C4-2B (cell line): ENCODE measurements at regions not wholly inside any gene's neighbourhood (a gene's known extent, or its start where the extent isn't known, plus 50 kb on each side); places are given as distances from the start of the nearest gene placed in this dataset.

ENCODE experiments used
- ZFX ChIP-seq: fragments of 450-650 bp; IDR thresholded peaks from 2 replicates; pipeline ENCODE4 v1.6.1; 2017
- TF ChIP-seq, protein P1 (sequence below): fragments of 450-650 bp; conservative IDR thresholded peaks from 2 replicates; pipeline ENCODE4 v1.5.1; 2017; ENCODE audit warnings: mild to moderate bottlenecking

DNA sequence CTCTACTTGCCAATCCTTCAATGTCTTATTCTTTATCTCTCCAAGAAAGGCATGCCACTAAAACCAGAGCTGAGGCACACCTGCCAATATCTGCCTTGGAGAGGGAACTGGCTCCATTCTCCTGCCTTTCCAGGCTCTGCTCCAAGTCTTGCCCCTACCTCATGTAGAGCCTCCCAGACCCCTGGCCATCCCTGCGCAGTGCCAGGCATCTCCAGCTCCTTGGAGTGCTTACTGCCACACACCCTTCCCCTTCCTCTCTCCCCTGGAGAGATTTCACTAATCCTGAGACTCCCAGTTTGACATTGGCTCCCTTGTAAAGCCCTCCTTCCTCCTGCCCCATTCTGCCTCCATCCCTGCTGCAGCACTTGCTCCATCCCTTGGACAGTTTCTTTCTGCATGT lies 255.2 kb upstream of the ZMIZ1 start:
- TF ChIP-seq, protein P1, sequence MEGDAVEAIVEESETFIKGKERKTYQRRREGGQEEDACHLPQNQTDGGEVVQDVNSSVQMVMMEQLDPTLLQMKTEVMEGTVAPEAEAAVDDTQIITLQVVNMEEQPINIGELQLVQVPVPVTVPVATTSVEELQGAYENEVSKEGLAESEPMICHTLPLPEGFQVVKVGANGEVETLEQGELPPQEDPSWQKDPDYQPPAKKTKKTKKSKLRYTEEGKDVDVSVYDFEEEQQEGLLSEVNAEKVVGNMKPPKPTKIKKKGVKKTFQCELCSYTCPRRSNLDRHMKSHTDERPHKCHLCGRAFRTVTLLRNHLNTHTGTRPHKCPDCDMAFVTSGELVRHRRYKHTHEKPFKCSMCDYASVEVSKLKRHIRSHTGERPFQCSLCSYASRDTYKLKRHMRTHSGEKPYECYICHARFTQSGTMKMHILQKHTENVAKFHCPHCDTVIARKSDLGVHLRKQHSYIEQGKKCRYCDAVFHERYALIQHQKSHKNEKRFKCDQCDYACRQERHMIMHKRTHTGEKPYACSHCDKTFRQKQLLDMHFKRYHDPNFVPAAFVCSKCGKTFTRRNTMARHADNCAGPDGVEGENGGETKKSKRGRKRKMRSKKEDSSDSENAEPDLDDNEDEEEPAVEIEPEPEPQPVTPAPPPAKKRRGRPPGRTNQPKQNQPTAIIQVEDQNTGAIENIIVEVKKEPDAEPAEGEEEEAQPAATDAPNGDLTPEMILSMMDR = no peak
- no peak for TF ChIP-seq ZFX
